Stomach (tissue), 8 donors: ENCODE measurements at regions not wholly inside any gene's neighbourhood (a gene's known extent, or its start where the extent isn't known, plus 50 kb on each side); places are given as distances from the start of the nearest gene placed in this dataset.

Experiments used
- DNase-seq, 2 donors: peaks; one replicate each; pipeline versions ENCODE4 v3.0.0 to v3.0.0-alpha.2; 2013 to 2019
- H3K27ac ChIP-seq, 5 donors: fragments of 200-600 bp in 4 of 5; sonication (generic) in 4 of 5; one replicate each; pipeline ENCODE4 v1.5.1; 2013 to 2019; ENCODE audit warnings: mild to moderate bottlenecking in 1 of 5, moderate library complexity in 1 of 5
- H3K27me3 ChIP-seq, 3 donors: fragments of 200-600 bp; sonication (generic); one replicate each; pipeline ENCODE4 v1.5.1; 2017 to 2019; ENCODE audit warnings: mixed run types in 1 of 3
- H3K36me3 ChIP-seq, 4 donors: fragments of 200-600 bp; sonication (generic); 1 replicate in 3 of 4; 2 replicates in 1 of 4; pipeline ENCODE4 v1.5.1; 2016 to 2019
- H3K4me1 ChIP-seq, 4 donors: fragments of 200-600 bp; sonication (generic); one replicate each; pipeline ENCODE4 v1.5.1; 2016 to 2019
- H3K4me3 ChIP-seq, 4 donors: fragments of 200-600 bp; sonication (generic) in 3 of 4; one replicate each; pipeline ENCODE4 v1.5.1; 2016 to 2019; ENCODE audit warnings: mild to moderate bottlenecking in 1 of 4
- H3K9me3 ChIP-seq, 4 donors: fragments of 200-600 bp; sonication (generic); one replicate each; pipeline ENCODE4 v1.5.1; 2016 to 2019
- EP300 ChIP-seq: sonication (generic); formaldehyde crosslinking; IDR thresholded peaks from one replicate; pipeline ENCODE4 v1.6.1; 2017; ENCODE audit warnings: antibody characterized with exemption
- POLR2A ChIP-seq, 4 donors: fragments of 450-650 bp; IDR thresholded peaks; one replicate each; pipeline ENCODE4 v1.6.1; 2016; ENCODE audit warnings: antibody characterized with exemption in 4 of 4, control low read depth in 2 of 4, mild to moderate bottlenecking in 1 of 4, moderate library complexity in 1 of 4
- POLR2AphosphoS5 ChIP-seq, 3 donors: sonication (generic); formaldehyde crosslinking; IDR thresholded peaks; one replicate each; pipeline ENCODE4 v1.6.1; 2016; ENCODE audit warnings: antibody characterized with exemption in 3 of 3
- WGBS, 5 donors: extraction: QIAGEN DNeasy Blood & Tissue Kit in 3 of 5; methylation state at CpG; one replicate each; pipeline versions ENCODE4 v1.1.5 to v1.1.7; 2013 to 2018; 5-methylcytosine and 5-hydroxymethylcytosine counted together
- intact Hi-C: fragments of 100-400 bp; cut with DNase I; formaldehyde crosslinking; loops from one replicate; pipeline ENCODE4 v1.15.1; 2023; ENCODE audit warnings: low total_unique reads
- TF ChIP-seq, protein P1 (sequence below), 7 experiments: fragments of 450-650 bp in 4 of 7; fragments of 200-600 bp in 3 of 7; sonication (generic) in 3 of 7; IDR thresholded peaks; one replicate each; pipeline ENCODE4 v1.5.1; 2016 to 2019; ENCODE audit warnings: antibody characterized with exemption in 7 of 7, control low read depth in 2 of 7, mild to moderate bottlenecking in 1 of 7
- donor health status: healthy with polysubstance abuse.
- donor health status: Bipolar disorder and iron deficiency.
- donor health status: healthy.

GRCh38 chr12:88870000-88870737, 289.9 kb upstream of the KITLG start:
- H3K27ac ChIP-seq: peak overlapping the region in 1 of 5 donors; percentile 27
- TF ChIP-seq, protein P1, sequence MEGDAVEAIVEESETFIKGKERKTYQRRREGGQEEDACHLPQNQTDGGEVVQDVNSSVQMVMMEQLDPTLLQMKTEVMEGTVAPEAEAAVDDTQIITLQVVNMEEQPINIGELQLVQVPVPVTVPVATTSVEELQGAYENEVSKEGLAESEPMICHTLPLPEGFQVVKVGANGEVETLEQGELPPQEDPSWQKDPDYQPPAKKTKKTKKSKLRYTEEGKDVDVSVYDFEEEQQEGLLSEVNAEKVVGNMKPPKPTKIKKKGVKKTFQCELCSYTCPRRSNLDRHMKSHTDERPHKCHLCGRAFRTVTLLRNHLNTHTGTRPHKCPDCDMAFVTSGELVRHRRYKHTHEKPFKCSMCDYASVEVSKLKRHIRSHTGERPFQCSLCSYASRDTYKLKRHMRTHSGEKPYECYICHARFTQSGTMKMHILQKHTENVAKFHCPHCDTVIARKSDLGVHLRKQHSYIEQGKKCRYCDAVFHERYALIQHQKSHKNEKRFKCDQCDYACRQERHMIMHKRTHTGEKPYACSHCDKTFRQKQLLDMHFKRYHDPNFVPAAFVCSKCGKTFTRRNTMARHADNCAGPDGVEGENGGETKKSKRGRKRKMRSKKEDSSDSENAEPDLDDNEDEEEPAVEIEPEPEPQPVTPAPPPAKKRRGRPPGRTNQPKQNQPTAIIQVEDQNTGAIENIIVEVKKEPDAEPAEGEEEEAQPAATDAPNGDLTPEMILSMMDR (IDR thresholded peaks at IDR 0.05): no peak
- TF ChIP-seq POLR2AphosphoS5 (IDR thresholded peaks at IDR 0.05): no peak
- no peak for TF ChIP-seq POLR2A (IDR thresholded peaks at IDR 0.05)
- intact Hi-C loops: no loop called here
- no peaks in the 10 kb centered on the region for H3K27me3 ChIP-seq
- no peaks in the 10 kb centered on the region for H3K36me3 ChIP-seq
- 37 to 44% (median 41%) methylated on average over 3 of the region's 3 CpGs for WGBS, 5 donors
- peak in 1 of 2 donors; percentile 28 for DNase-seq
- H3K4me3 ChIP-seq: no peak overlapping the region
- no peaks in the 10 kb centered on the region for H3K4me1 ChIP-seq
- no peaks in the 10 kb centered on the region for H3K9me3 ChIP-seq

DNA sequence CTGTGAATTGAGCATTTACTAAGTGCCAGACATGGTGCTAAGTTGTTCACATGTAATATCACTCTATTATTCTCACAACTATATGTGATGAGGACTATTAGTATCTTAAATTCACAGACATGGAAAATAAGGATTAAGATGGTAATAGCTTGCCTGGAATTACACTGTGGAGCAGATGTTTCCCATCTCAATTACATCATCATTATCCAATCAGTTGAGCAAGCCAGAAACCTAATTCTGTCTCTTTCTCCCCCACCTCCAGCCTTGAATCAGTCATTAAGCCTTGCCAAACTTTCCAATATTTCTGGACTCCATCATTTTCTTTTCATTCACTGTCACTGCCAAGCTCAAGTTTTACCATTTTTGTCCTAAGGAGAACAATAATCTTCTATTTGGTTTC, 287.8 kb upstream of the KITLG start:
- H3K4me3 ChIP-seq: no peak overlapping the region
- H3K4me1 ChIP-seq: no peaks in the 10 kb centered on the region
- no peak overlapping the region for H3K27ac ChIP-seq
- DNase-seq: peak in 1 of 2 donors; percentile 36
- TF ChIP-seq POLR2A (IDR thresholded peaks at IDR 0.05) (no peak), POLR2AphosphoS5 (IDR thresholded peaks at IDR 0.05) (no peak), EP300 (no peak)
- TF ChIP-seq, protein P1 (IDR thresholded peaks at IDR 0.05): no peak
- no peaks in the 10 kb centered on the region for H3K9me3 ChIP-seq
- no peaks in the 10 kb centered on the region for H3K27me3 ChIP-seq
- intact Hi-C loops: no loop called here
- H3K36me3 ChIP-seq: no peaks in the 10 kb centered on the region

DNA sequence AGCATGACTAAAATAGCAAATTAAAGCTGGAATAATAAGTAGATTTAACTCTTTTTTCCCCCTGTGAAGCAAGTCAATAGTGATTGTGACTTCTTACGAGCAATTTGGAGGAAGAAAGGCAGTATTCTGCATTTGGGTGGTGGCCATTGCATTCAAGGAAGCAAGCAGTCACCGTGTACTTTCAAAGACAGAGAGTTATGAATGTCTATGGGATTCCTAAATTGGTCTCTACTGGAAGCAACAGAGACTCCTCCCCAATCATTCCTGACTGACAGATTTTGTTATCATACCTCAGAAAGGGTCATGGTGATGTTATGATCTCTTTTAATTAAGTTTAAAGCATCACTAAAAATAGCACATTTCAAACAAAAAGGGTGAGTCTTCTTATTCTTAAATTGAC, 287.2 kb upstream of the KITLG start:
- DNase-seq: no peak
- WGBS, 5 donors: 65 to 88% (median 77%) methylated on average over 2 of the region's 2 CpGs
- intact Hi-C loops: no loop called here

GRCh38 chr12:88866881-88867280, 286.6 kb upstream of the KITLG start:
- Histone ChIP-seq H3K4me1 (no peaks in the 10 kb centered on the region), H3K27ac (no peak overlapping the region), H3K9me3 (no peaks in the 10 kb centered on the region), H3K36me3 (no peaks in the 10 kb centered on the region), H3K4me3 (no peak overlapping the region), H3K27me3 (no peaks in the 10 kb centered on the region)
- TF ChIP-seq EP300 (no peak), POLR2AphosphoS5 (IDR thresholded peaks at IDR 0.05) (no peak), POLR2A (IDR thresholded peaks at IDR 0.05) (no peak)
- TF ChIP-seq, protein P1 (IDR thresholded peaks at IDR 0.05): no peak
- 87 to 91% (median 89%) methylated on average over 4 of the region's 4 CpGs for WGBS, 5 donors
- intact Hi-C loops: no loop called here
- DNase-seq: no peak

More for the DNA sequence above, 287.2 kb upstream of the KITLG start:
- TF ChIP-seq POLR2AphosphoS5 (IDR thresholded peaks at IDR 0.05) (no peak), EP300 (no peak), POLR2A (IDR thresholded peaks at IDR 0.05) (no peak)
- TF ChIP-seq, protein P1 (IDR thresholded peaks at IDR 0.05): no peak
- no peaks in the 10 kb centered on the region for H3K4me1 ChIP-seq
- no peaks in the 10 kb centered on the region for H3K27me3 ChIP-seq
- H3K36me3 ChIP-seq: no peaks in the 10 kb centered on the region
- H3K9me3 ChIP-seq: no peaks in the 10 kb centered on the region
- no peak overlapping the region for H3K27ac ChIP-seq
- H3K4me3 ChIP-seq: no peak overlapping the region
